Mesenchymal stem cell (in vitro differentiated cells and primary cell): ENCODE measurements at regions not wholly inside any gene's neighbourhood (a gene's known extent, or its start where the extent isn't known, plus 50 kb on each side); places are given as distances from the start of the nearest gene placed in this dataset.

Experiments
- DNase-seq: peaks from one replicate; pipeline ENCODE4 v3.0.0-alpha.2; 2013
- H2AFZ ChIP-seq: one replicate; pipeline ENCODE4 v1.6.1; 2013; ENCODE audit warnings: low read depth, mild to moderate bottlenecking, control low read depth, inconsistent platforms, low read length, moderate library complexity
- H2AK5ac ChIP-seq: 2 replicates; pipeline ENCODE4 v1.6.1; 2013; ENCODE audit warnings: low read length, moderate library complexity, mild to moderate bottlenecking, inconsistent platforms; ENCODE audit not compliant: severe bottlenecking
- H2BK120ac ChIP-seq: one replicate; pipeline ENCODE4 v1.6.1; 2013; ENCODE audit warnings: low read depth, mild to moderate bottlenecking, inconsistent platforms, low read length, moderate library complexity
- H2BK12ac ChIP-seq, 2 experiments: one replicate each; pipeline ENCODE4 v1.6.1; 2013; ENCODE audit warnings: inconsistent platforms in 2 of 2, low read length in 2 of 2, mild to moderate bottlenecking in 2 of 2, moderate library complexity in 2 of 2, control low read depth in 1 of 2
- H2BK15ac ChIP-seq: one replicate; pipeline ENCODE4 v1.6.1; 2013; ENCODE audit warnings: mild to moderate bottlenecking, low read depth, inconsistent platforms; ENCODE audit not compliant: poor library complexity, severe bottlenecking
- H2BK5ac ChIP-seq: 2 replicates; pipeline ENCODE4 v1.6.1; 2013; ENCODE audit warnings: low read depth, mild to moderate bottlenecking, low read length, control low read depth, inconsistent platforms; ENCODE audit not compliant: poor library complexity, severe bottlenecking
- H3K14ac ChIP-seq, 2 experiments: one replicate each; pipeline ENCODE4 v1.6.1; 2013; ENCODE audit warnings: inconsistent platforms in 2 of 2, low read length in 2 of 2, control low read depth in 1 of 2, mild to moderate bottlenecking in 1 of 2, moderate library complexity in 1 of 2
- H3K18ac ChIP-seq, 2 experiments: one replicate each; pipeline ENCODE4 v1.6.1; 2013; ENCODE audit warnings: inconsistent platforms in 2 of 2, low read length in 2 of 2, control low read depth in 1 of 2, low read depth in 1 of 2, mild to moderate bottlenecking in 1 of 2
- H3K23ac ChIP-seq, 2 experiments: one replicate each; pipeline ENCODE4 v1.6.1; 2013; ENCODE audit warnings: inconsistent platforms in 2 of 2, low read length in 2 of 2, mild to moderate bottlenecking in 2 of 2, moderate library complexity in 2 of 2, control low read depth in 1 of 2
- H3K27ac ChIP-seq: 2 replicates; pipeline ENCODE4 v1.5.1; 2013; ENCODE audit warnings: mild to moderate bottlenecking, moderate library complexity, low read length, control low read depth, inconsistent platforms; ENCODE audit not compliant: poor library complexity, severe bottlenecking
- H3K27me3 ChIP-seq, 2 experiments: 2 replicates each; pipeline versions ENCODE4 v1.6.1 to v1.7.0; 2013; ENCODE audit warnings: low read length in 2 of 2, mild to moderate bottlenecking in 2 of 2, moderate library complexity in 2 of 2, control low read depth in 1 of 2, inconsistent platforms in 1 of 2; ENCODE audit not compliant: control insufficient read depth in 1 of 2, insufficient read depth in 1 of 2
- H3K36me3 ChIP-seq, 2 experiments: 2 replicates each; pipeline versions ENCODE4 v1.6.1 to v1.7.0; 2013; ENCODE audit warnings: low read length in 2 of 2, control low read depth in 1 of 2, inconsistent platforms in 1 of 2, low read depth in 1 of 2, mild to moderate bottlenecking in 1 of 2; ENCODE audit not compliant: insufficient read depth in 2 of 2, control insufficient read depth in 1 of 2
- H3K4ac ChIP-seq, 2 experiments: one replicate each; pipeline ENCODE4 v1.6.1; 2013; ENCODE audit warnings: inconsistent platforms in 2 of 2, low read length in 2 of 2, mild to moderate bottlenecking in 2 of 2, moderate library complexity in 2 of 2, control low read depth in 1 of 2, low read depth in 1 of 2
- H3K4me1 ChIP-seq: 2 replicates; pipeline ENCODE4 v1.6.1; 2013; ENCODE audit warnings: low read depth, low read length, control low read depth; ENCODE audit not compliant: control insufficient read depth, insufficient read depth
- H3K4me2 ChIP-seq: 2 replicates; pipeline ENCODE4 v1.6.1; 2013; ENCODE audit warnings: low read length, mild to moderate bottlenecking, inconsistent platforms; ENCODE audit not compliant: poor library complexity, severe bottlenecking
- H3K4me3 ChIP-seq, 2 experiments: 2 replicates each; pipeline versions ENCODE4 v1.5.1 to v1.7.0; 2013; ENCODE audit warnings: low read length in 2 of 2, mild to moderate bottlenecking in 2 of 2, control low read depth in 1 of 2, low read depth in 1 of 2; ENCODE audit not compliant: insufficient read depth in 1 of 2
- H3K79me1 ChIP-seq: replicated peaks from 2 replicates; pipeline ENCODE4 v1.6.1; 2013; ENCODE audit warnings: mild to moderate bottlenecking, control low read depth, low read length, inconsistent platforms; ENCODE audit not compliant: poor library complexity, severe bottlenecking
- H3K9ac ChIP-seq: 2 replicates; pipeline ENCODE4 v1.7.0; 2013; ENCODE audit warnings: mild to moderate bottlenecking, low read length, moderate library complexity
- H3K9me3 ChIP-seq: 2 replicates; pipeline ENCODE4 v1.7.0; 2013; ENCODE audit warnings: mild to moderate bottlenecking, low read length; ENCODE audit not compliant: control insufficient read depth
- H4K8ac ChIP-seq: one replicate; pipeline ENCODE4 v1.6.1; 2013; ENCODE audit warnings: inconsistent platforms, mild to moderate bottlenecking, low read length, moderate library complexity
- H4K91ac ChIP-seq: one replicate; pipeline ENCODE4 v1.6.1; 2013; ENCODE audit warnings: mild to moderate bottlenecking, low read length, inconsistent platforms
- WGBS: methylation state at CpG from one replicate; pipeline ENCODE4 v1.1.7; 2013; ENCODE audit warnings: mixed read lengths; 5-methylcytosine and 5-hydroxymethylcytosine counted together

DNA sequence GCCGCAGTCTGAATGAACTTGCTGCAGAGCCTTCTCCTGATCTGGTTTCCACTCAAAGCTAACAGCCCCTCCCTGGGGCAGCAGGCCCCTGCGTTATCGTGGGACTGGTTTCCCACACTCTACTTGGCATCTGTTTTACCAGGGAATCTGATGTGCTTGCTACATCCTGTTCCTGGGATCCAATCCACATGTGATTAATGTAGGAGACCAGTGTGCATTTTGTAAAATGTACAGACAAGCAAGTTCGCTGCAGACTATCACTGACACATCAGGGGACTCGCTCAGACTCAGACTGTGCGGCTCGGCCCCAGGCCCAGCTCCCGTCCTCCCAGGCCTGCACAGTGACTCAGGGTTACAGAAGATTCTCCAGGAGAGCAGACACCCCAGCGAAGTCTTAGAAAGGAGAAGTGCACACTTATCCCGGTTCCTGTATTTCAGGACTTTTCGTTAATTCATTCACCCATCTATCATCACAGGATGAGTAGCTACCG lies 340.1 kb downstream of the MATN1 start:
- Histone ChIP-seq H2BK120ac (no peak overlapping the region), H4K8ac (no peak overlapping the region), H3K18ac (no peak overlapping the region), H3K4me2 (no peak overlapping the region), H3K4me3 (no peak overlapping the region), H3K9ac (no peak overlapping the region), H3K14ac (no peak overlapping the region), H4K91ac (no peak overlapping the region), H3K36me3 (no peaks in the 10 kb centered on the region), H2AK5ac (no peak overlapping the region), H2BK12ac (no peak overlapping the region), H3K4me1 (peaks cover 11% of the 10 kb centered on the region), H2BK15ac (no peak overlapping the region), H3K27me3 (peaks cover 16 to 33% of the 10 kb centered on the region in 2 experiments), H2AFZ (no peak overlapping the region), H3K9me3 (no peaks in the 10 kb centered on the region), H3K79me1 (no peaks in the 10 kb centered on the region), H3K4ac (no peak overlapping the region), H2BK5ac (no peak overlapping the region), H3K23ac (no peak overlapping the region), H3K27ac (no peak overlapping the region)
- 73% methylated on average over 10 of the region's 12 CpGs for WGBS
- DNase-seq: no peak

DNA sequence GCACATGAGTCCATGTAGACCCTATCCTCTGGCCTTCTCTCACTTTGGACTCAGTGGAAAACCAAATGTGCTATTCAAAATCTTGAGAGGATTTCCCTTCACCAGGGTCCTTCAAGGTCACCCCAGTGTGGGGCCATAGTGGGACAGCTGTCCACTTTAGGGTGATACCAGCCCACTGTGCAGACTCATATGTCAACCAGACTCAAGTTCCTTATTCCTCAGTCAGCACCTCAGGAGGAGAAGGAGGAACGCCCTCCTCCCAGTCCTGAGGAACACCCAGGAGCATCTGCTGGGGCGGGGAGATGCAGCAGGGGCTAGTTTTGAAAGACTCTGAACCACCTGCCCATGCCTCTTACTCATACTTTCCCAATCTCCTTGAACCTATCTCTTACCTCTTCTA lies 340.9 kb downstream of the MATN1 start:
- no peak overlapping the region for H3K27ac ChIP-seq
- no peak for DNase-seq
- no peak overlapping the region for H4K91ac ChIP-seq
- H3K23ac ChIP-seq: no peak overlapping the region
- peaks cover 11% of the 10 kb centered on the region for H3K4me1 ChIP-seq
- peaks cover 15 to 40% of the 10 kb centered on the region in 2 experiments for H3K27me3 ChIP-seq
- no peak overlapping the region for H2AK5ac ChIP-seq
- H3K18ac ChIP-seq: no peak overlapping the region
- no peaks in the 10 kb centered on the region for H3K79me1 ChIP-seq
- no peak overlapping the region for H3K4me3 ChIP-seq
- no peak overlapping the region for H2BK120ac ChIP-seq
- no peak overlapping the region for H3K4ac ChIP-seq
- no peak overlapping the region for H2BK15ac ChIP-seq
- no peaks in the 10 kb centered on the region for H3K9me3 ChIP-seq
- H3K4me2 ChIP-seq: no peak overlapping the region
- no peak overlapping the region for H2AFZ ChIP-seq
- WGBS: 63% methylated on average over 1 of the region's 2 CpGs
- no peak overlapping the region for H2BK12ac ChIP-seq
- H3K36me3 ChIP-seq: no peaks in the 10 kb centered on the region
- H4K8ac ChIP-seq: no peak overlapping the region
- no peak overlapping the region for H2BK5ac ChIP-seq
- no peak overlapping the region for H3K14ac ChIP-seq
- no peak overlapping the region for H3K9ac ChIP-seq

DNA sequence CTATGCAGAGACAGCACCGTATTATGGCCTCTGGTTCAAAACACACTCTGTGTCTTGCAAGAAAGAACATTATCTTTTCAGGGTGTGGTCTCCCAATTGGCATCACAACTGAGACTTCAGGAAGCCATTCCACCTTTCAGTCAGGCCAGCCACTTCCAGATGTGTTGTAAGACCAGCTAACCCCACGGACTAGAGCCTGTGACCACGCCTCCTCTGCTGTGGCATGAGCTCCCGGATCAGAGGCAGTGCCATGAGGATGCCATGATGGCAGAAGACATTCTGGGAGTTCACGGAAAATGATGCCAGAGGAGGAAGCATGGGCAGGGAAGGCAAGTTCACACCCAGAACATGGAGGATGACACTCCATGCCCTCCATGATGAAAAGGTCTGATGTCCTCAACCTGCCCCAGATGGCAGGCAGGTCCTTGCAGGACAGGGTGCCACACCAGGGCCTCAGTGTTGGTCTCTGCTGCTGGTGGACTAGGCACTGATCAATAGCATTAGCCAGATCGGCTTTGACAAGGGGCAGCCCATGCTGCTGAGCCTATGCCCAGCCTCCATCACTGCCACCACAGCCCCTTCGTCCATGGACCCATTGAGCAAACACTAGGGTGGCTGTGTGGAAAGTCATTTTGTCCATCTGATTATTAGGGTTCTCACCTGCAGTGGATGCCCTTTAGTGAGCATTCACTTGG lies 341.6 kb downstream of the MATN1 start:
- H3K79me1 ChIP-seq: no peaks in the 10 kb centered on the region
- H3K27me3 ChIP-seq: peaks cover 20 to 47% of the 10 kb centered on the region in 2 experiments
- no peak overlapping the region for H3K9ac ChIP-seq
- H3K4ac ChIP-seq: no peak overlapping the region
- no peak overlapping the region for H2BK120ac ChIP-seq
- no peak overlapping the region for H3K27ac ChIP-seq
- no peak overlapping the region for H2AK5ac ChIP-seq
- H3K23ac ChIP-seq: no peak overlapping the region
- DNase-seq: no peak
- H3K14ac ChIP-seq: no peak overlapping the region
- H2BK12ac ChIP-seq: no peak overlapping the region
- H2AFZ ChIP-seq: no peak overlapping the region
- H3K9me3 ChIP-seq: no peaks in the 10 kb centered on the region
- no peak overlapping the region for H3K18ac ChIP-seq
- no peak overlapping the region for H3K4me2 ChIP-seq
- H4K91ac ChIP-seq: no peak overlapping the region
- H3K36me3 ChIP-seq: no peaks in the 10 kb centered on the region
- H4K8ac ChIP-seq: no peak overlapping the region
- 69% methylated on average over 7 of the region's 7 CpGs for WGBS
- no peak overlapping the region for H2BK15ac ChIP-seq
- peaks cover 11% of the 10 kb centered on the region for H3K4me1 ChIP-seq
- no peak overlapping the region for H3K4me3 ChIP-seq
- no peak overlapping the region for H2BK5ac ChIP-seq

DNA sequence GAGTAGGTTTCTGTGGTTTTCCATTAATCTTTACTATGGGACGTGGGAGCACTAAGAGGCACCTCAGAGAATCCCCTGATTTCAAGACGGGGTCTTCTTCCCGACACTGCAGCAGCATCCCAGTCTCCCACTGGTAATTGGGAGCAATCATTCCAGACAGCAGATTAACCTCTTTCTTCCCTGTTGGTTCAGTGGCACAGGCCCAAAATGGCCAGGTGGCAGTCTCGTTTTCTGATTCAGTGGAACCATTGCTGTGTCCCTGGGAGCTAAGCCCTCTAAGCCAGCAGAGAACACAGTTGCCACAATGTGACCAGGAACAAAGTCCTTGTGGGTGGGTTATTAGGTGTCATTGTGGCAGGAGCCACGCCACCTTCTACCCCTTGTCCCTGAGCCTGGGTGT lies 342.1 kb downstream of the MATN1 start:
- H2AFZ ChIP-seq: no peak overlapping the region
- no peak overlapping the region for H3K14ac ChIP-seq
- H3K36me3 ChIP-seq: no peaks in the 10 kb centered on the region
- H2BK120ac ChIP-seq: no peak overlapping the region
- H2BK12ac ChIP-seq: no peak overlapping the region
- H2BK15ac ChIP-seq: no peak overlapping the region
- H3K9ac ChIP-seq: no peak overlapping the region
- no peak overlapping the region for H3K4me3 ChIP-seq
- no peak overlapping the region for H2BK5ac ChIP-seq
- no peak overlapping the region for H3K4me2 ChIP-seq
- H4K91ac ChIP-seq: no peak overlapping the region
- no peak for DNase-seq
- H3K79me1 ChIP-seq: no peaks in the 10 kb centered on the region
- no peaks in the 10 kb centered on the region for H3K9me3 ChIP-seq
- H3K4me1 ChIP-seq: peaks cover 11% of the 10 kb centered on the region
- H3K4ac ChIP-seq: no peak overlapping the region
- no peak overlapping the region for H3K18ac ChIP-seq
- H4K8ac ChIP-seq: no peak overlapping the region
- H3K27me3 ChIP-seq: peaks cover 20 to 53% of the 10 kb centered on the region in 2 experiments
- no peak overlapping the region for H3K23ac ChIP-seq
- no peak overlapping the region for H3K27ac ChIP-seq
- 67% methylated on average over 5 of the region's 5 CpGs for WGBS
- H2AK5ac ChIP-seq: no peak overlapping the region
